ENCODE measurements at regions not wholly inside any gene's neighbourhood (a gene's known extent, or its start where the extent isn't known, plus 50 kb on each side); places are given as distances from the start of the nearest gene placed in this dataset.
A peak's percentile ranks its signal among the peaks of the same experiment; 100 is the strongest.

DNA sequence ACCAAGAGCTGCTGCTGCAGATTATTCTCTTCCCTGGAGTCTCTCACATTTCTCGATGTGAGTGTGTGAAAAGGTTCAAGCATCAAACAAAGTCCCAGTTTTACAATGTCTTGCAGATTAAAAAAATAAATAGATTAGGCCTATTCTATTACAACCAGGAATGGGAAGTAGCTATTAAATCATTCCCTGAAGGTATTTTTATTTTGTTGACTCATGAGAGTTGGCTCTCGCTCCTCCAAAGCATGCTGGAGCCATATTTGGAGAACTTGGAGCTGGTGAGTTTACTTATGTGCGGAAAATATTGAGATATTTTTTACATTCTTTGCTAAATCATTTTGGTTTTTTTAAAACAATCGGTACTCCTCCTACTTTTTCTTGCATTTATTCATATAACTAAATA lies 572.3 kb downstream of the ETNK1 start:
- DNase-seq, result peak; percentile 2
- TF ChIP-seq EZH2phosphoT487 (IDR thresholded peaks at IDR 0.05; ENCODE audit: insufficient read depth, low read depth) (no peak), EZH2 (IDR thresholded peaks at IDR 0.05; ENCODE audit: insufficient read depth, poor library complexity, severe bottlenecking) (no peak)
- H3K79me2 ChIP-seq (ENCODE audit: insufficient read depth), result no peaks in the 10 kb centered on the region
- no peaks in the 10 kb centered on the region for H3K27me3 ChIP-seq (replicated peaks; ENCODE audit: insufficient read depth)
- H3K27ac ChIP-seq, result no peak overlapping the region
- no peaks in the 10 kb centered on the region for H3K36me3 ChIP-seq (ENCODE audit: low read depth)
- no peak overlapping the region for H3K4me3 ChIP-seq
- H3F3A ChIP-seq (ENCODE audit: insufficient read depth), result no peaks in the 10 kb centered on the region
- WGBS, 2 experiments (ENCODE audit: low coverage in 1 of 2, low lambda C conversion rate in 2 of 2, missing lambda C conversion rate in 2 of 2), result 18 to 29% methylated on average over 4 of the region's 4 CpGs
- no peaks in the 10 kb centered on the region for H3K9me2 ChIP-seq (ENCODE audit: insufficient read depth)
- H3K9me3 ChIP-seq (ENCODE audit: low read depth), result no peaks in the 10 kb centered on the region
- no peak overlapping the region for H3K4me2 ChIP-seq (ENCODE audit: unreplicated experiment)
- H3K4me1 ChIP-seq (ENCODE audit: insufficient read depth), result no peaks in the 10 kb centered on the region
- H2AFZ ChIP-seq, result no peak overlapping the region
- H3K9ac ChIP-seq, result no peak overlapping the region
- in situ Hi-C loops (cut with MboI), result no loop called here
- no peaks in the 10 kb centered on the region for H4K20me1 ChIP-seq (ENCODE audit: insufficient read depth)

DNA sequence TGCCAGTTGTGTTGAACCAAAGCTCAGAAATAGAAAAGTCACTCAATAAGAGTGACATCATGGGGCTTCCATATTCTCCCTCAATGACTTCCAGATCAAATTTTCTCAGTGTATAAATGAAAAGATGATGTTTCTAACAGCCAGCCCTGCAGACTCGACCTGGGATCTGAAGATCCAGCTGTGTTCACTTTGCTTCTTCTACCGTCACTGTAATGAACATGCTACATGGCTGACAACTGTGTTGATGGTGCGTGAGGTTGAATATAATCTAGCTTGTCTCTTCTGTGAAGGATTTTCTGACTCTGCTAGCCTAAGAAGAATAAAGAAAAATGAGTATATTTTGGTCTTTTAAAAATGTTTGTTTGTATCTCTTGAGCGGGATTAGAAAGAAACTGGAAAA lies 577.8 kb downstream of the ETNK1 start:
- no peaks in the 10 kb centered on the region for H3K9me3 ChIP-seq (ENCODE audit: low read depth)
- H3K27me3 ChIP-seq (replicated peaks; ENCODE audit: insufficient read depth), result no peaks in the 10 kb centered on the region
- H3K4me1 ChIP-seq (ENCODE audit: insufficient read depth), result no peaks in the 10 kb centered on the region
- no peaks in the 10 kb centered on the region for H3K9me2 ChIP-seq (ENCODE audit: insufficient read depth)
- H3K36me3 ChIP-seq (ENCODE audit: low read depth), result no peaks in the 10 kb centered on the region
- H3K4me2 ChIP-seq (ENCODE audit: unreplicated experiment), result no peak overlapping the region
- WGBS, 2 experiments (ENCODE audit: low coverage in 1 of 2, low lambda C conversion rate in 2 of 2, missing lambda C conversion rate in 2 of 2), result 11% methylated on average over 4 of the region's 4 CpGs
- no peak overlapping the region for H3K27ac ChIP-seq
- H3K79me2 ChIP-seq (ENCODE audit: insufficient read depth), result no peaks in the 10 kb centered on the region
- no peak for DNase-seq
- in situ Hi-C loops (cut with MboI), result no loop called here
- no peak overlapping the region for H3K4me3 ChIP-seq
- TF ChIP-seq EZH2phosphoT487 (IDR thresholded peaks at IDR 0.05; ENCODE audit: insufficient read depth, low read depth) (no peak), EZH2 (IDR thresholded peaks at IDR 0.05; ENCODE audit: insufficient read depth, poor library complexity, severe bottlenecking) (no peak)
- no peak overlapping the region for H3K9ac ChIP-seq
- H3F3A ChIP-seq (ENCODE audit: insufficient read depth), result no peaks in the 10 kb centered on the region
- H2AFZ ChIP-seq, result no peak overlapping the region
- H4K20me1 ChIP-seq (ENCODE audit: insufficient read depth), result no peaks in the 10 kb centered on the region

DNA sequence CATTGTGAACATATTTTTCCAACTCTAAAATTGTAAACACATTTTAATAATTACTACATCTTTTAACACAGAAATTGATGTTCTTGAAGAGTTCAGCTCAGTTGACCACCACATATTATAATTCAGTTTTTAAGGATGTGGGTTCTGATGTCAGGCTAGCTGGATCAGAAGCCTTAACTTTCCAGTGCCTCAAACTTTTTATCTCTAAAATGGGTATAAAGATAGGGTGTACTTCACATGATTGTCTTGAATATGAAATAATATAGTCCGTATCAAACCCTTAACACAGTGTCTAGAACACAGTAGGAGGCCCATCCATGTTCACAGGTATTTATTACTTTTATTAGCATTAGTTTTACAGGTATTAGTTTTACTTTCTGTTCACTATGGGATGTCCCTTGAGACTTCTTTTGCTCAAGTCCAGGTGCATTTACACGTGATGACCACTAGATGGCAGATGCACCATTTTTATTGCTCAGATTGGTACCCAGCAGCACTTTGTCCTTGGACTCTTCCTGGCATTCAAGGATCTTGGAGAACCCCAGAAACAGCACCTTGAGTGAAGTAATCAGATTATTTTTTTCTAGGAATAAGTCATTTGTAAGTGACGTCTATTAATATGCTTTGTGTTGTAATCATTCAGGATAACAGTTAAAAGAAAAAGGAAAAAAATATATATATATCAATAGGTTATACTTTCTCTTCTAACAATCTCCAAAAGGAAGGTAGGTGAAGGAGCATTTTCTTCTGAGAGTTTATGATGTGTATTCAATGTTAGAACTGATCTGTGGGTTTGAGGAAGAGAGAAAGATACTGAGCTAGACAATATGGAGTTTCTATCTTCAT lies 580.2 kb downstream of the ETNK1 start:
- no peak overlapping the region for H3K4me2 ChIP-seq (ENCODE audit: unreplicated experiment)
- WGBS, 2 experiments (ENCODE audit: low coverage in 1 of 2, low lambda C conversion rate in 2 of 2, missing lambda C conversion rate in 2 of 2), result 0 to 7% methylated on average over 3 of the region's 3 CpGs

DNA sequence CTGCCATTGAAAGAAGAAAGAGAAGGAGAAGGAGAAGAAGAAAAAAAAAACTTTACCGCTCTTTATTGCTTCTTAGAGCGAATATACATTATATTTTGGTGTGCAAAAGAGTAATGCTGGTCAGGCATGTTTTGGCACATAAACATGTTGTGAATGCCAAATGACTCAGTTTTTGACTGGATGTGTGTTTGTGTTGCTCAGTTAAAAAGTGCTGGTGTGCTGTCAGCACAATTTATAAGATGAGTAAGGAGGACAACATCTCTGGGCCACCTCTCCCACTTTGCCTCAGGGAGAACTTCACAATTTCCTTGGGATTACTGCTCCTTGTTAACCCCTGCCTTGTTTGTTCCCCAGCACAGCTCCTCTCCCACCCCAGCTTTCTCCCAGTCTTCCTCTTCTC lies 584.8 kb downstream of the ETNK1 start:
- Histone ChIP-seq H4K20me1 (ENCODE audit: insufficient read depth) (no peaks in the 10 kb centered on the region), H3K9me2 (ENCODE audit: insufficient read depth) (no peaks in the 10 kb centered on the region), H2AFZ (no peak overlapping the region), H3K36me3 (ENCODE audit: low read depth) (no peaks in the 10 kb centered on the region), H3F3A (ENCODE audit: insufficient read depth) (no peaks in the 10 kb centered on the region), H3K9me3 (ENCODE audit: low read depth) (no peaks in the 10 kb centered on the region), H3K27ac (no peak overlapping the region), H3K9ac (no peak overlapping the region), H3K27me3 (replicated peaks; ENCODE audit: insufficient read depth) (no peaks in the 10 kb centered on the region), H3K4me3 (no peak overlapping the region), H3K4me2 (ENCODE audit: unreplicated experiment) (no peak overlapping the region), H3K79me2 (ENCODE audit: insufficient read depth) (no peaks in the 10 kb centered on the region), H3K4me1 (ENCODE audit: insufficient read depth) (no peaks in the 10 kb centered on the region)
- DNase-seq, result peak; percentile 1
- TF ChIP-seq EZH2phosphoT487 (IDR thresholded peaks at IDR 0.05; ENCODE audit: insufficient read depth, low read depth) (no peak), EZH2 (IDR thresholded peaks at IDR 0.05; ENCODE audit: insufficient read depth, poor library complexity, severe bottlenecking) (no peak)
- WGBS, 2 experiments (ENCODE audit: low coverage in 1 of 2, low lambda C conversion rate in 2 of 2, missing lambda C conversion rate in 2 of 2), result 57 to 61% methylated on average over 2 of the region's 2 CpGs
- in situ Hi-C loops (cut with MboI), result no loop called here

More for the DNA sequence above, 580.2 kb downstream of the ETNK1 start:
- no peaks in the 10 kb centered on the region for H3K4me1 ChIP-seq (ENCODE audit: insufficient read depth)
- TF ChIP-seq EZH2 (IDR thresholded peaks at IDR 0.05; ENCODE audit: insufficient read depth, poor library complexity, severe bottlenecking), result no peak
- TF ChIP-seq EZH2phosphoT487 (IDR thresholded peaks at IDR 0.05; ENCODE audit: insufficient read depth, low read depth), result no peak
- H3K27me3 ChIP-seq (replicated peaks; ENCODE audit: insufficient read depth), result no peaks in the 10 kb centered on the region
- H3K79me2 ChIP-seq (ENCODE audit: insufficient read depth), result no peaks in the 10 kb centered on the region
- H3F3A ChIP-seq (ENCODE audit: insufficient read depth), result no peaks in the 10 kb centered on the region
- H3K36me3 ChIP-seq (ENCODE audit: low read depth), result no peaks in the 10 kb centered on the region
- H3K4me3 ChIP-seq, result no peak overlapping the region
- no peak overlapping the region for H3K27ac ChIP-seq
- H3K9me3 ChIP-seq (ENCODE audit: low read depth), result no peaks in the 10 kb centered on the region
- no peaks in the 10 kb centered on the region for H3K9me2 ChIP-seq (ENCODE audit: insufficient read depth)
- H3K9ac ChIP-seq, result no peak overlapping the region
- no peak overlapping the region for H2AFZ ChIP-seq
- H4K20me1 ChIP-seq (ENCODE audit: insufficient read depth), result no peaks in the 10 kb centered on the region
- DNase-seq, result peak; percentile 73
- in situ Hi-C loops (cut with MboI), result no loop called here

Data from GM23248 (cell line).